ENCODE measurements at regions not wholly inside any gene's neighbourhood (a gene's known extent, or its start where the extent isn't known, plus 50 kb on each side); places are given as distances from the start of the nearest gene placed in this dataset.

DNA sequence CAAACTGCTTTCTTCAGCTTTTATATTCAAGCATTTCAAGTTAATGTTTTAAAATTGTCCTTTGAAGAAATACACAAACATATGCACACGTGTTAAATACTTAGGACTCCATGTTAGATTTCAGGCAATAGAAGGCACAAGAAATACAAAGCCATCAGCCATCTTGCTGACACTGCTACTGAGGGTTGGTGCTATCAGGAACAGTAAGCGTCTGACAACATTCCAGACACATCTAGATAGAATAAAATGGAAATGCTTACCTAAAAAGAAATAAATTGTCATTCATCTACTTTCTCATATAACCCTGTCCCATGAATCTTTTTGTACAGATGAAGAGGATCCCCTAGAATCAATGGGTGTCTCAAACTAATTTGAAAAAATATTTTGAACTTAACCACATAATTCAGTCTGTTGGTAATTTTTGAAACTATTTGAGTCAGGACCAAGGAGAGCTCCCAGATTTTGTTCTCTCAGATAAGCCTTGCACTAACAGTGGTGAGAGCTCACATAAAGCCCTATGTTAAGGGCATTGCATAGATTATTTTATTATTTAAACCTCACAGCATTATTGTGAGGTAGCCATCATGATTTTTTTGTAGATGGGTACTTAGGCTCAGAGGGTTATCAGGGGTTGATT, 631.1 kb upstream of the POU3F2 start:
- no peak for DNase-seq

GRCh38 chr6:98212468-98212867, 621.9 kb upstream of the POU3F2 start:
- DNase-seq, result no peak

DNA sequence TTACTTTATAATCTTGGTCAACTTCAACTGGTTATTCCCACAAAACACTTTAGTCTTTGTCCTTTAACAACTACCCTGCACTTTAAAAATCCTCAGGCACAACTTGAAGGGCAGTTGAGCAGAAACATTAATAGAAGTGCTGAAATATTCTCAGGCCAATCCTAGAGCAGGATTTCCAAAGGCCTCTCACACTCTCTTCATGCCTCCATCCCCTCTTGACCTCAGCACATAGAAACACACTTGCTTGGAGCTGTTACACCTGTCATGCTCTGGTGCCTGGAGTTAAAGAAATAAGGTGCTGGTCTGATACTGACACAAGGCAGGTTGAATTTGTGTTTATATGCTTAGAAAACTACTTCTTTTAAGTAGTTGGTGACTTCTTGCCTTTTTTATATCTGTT, 618.8 kb upstream of the POU3F2 start:
- no peak for DNase-seq

GRCh38 chr6:98230250-98230649, 604.1 kb upstream of the POU3F2 start:
- no peak for DNase-seq

DNA sequence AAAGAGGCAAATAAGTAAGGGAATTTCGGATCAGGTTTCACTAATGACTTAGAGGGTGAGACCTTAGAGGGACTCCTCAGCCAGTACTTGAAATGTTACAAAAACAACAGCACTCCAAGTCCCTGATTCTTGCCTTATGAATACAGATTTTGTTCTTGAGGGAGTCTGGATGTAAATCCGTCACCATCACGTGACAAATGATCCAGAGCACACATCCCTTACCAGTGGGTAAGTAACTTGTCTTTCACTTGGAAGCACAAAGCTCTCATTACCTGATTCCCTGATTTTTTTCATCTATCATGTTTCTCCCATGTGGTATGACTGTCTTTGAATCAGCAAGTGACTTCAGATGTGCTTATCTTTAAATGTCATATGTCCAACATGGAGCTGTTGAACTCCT, 595.3 kb upstream of the POU3F2 start:
- DNase-seq, result no peak

- peak in 1 of 2 experiments; percentile 13 for DNase-seq
Measured at GRCh38 chr6:98241630-98242029, 592.7 kb upstream of the POU3F2 start.

- no peak for DNase-seq
Measured at GRCh38 chr6:98254624-98255023, 579.8 kb upstream of the POU3F2 start.

GRCh38 chr6:98260382-98260781, 574.0 kb upstream of the POU3F2 start:
- DNase-seq, result no peak

DNA sequence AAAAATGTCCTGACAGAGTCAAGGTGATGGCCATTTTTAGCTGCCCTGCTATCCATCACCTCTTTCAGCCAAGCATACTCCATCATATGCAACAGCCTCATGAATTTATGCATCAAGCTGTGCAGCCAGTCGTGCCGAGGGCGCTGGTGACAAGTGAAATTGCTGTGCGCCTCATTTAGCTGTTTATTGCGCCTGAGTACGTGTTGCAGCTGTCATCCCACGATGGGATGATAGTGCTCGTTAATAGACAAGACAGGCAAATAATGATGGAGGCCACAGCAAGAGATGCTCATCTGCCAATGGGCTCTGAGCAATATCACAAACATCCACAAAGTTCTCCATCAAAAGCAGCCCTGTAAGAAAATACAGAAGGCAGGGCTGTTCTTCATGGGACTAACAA, 562.3 kb upstream of the POU3F2 start:
- DNase-seq, result no peak

- DNase-seq, result no peak
Measured at GRCh38 chr6:98274691-98275090, 559.7 kb upstream of the POU3F2 start.

GRCh38 chr6:98280492-98280891, 553.9 kb upstream of the POU3F2 start:
- DNase-seq, result no peak

- DNase-seq, result no peak
Measured at GRCh38 chr6:98286620-98287019, 547.8 kb upstream of the POU3F2 start.

GRCh38 chr6:98287876-98288275, 546.5 kb upstream of the POU3F2 start:
- no peak for DNase-seq

- DNase-seq, result no peak
Measured at GRCh38 chr6:98292810-98293209, 541.6 kb upstream of the POU3F2 start.

DNA sequence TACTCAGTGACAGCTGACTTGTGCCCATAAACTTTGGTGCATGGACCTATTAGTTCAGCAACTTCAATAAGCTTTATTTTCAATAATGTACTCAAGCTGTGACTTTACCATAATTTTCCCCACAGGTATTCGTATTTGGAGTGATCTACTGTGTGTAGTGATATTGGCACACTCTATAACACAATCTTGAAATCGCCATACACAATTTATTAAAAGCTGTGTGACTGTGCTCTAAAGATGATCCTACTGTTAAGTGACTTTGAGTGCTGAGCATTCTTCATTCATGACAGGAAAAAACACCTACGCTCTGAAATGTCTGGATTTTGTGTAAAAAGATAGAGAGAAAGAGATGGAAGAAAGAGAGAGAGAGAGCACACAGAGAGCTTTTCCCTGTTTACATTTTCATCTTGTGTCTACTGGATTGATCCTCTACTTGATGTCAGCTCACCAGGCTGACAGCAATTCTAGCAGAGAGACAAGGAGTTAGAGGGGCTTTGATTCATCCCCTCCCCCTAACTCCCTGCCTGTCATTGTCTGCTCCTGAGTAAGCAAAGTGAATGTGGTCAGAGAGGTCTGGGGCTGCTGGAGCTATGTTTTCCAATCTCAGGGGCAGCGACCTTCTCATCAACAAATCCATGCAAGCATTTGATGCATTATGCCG, 538.7 kb upstream of the POU3F2 start:
- DNase-seq, result no peak

GRCh38 chr6:98308564-98308963, 525.8 kb upstream of the POU3F2 start:
- no peak for DNase-seq

DNA sequence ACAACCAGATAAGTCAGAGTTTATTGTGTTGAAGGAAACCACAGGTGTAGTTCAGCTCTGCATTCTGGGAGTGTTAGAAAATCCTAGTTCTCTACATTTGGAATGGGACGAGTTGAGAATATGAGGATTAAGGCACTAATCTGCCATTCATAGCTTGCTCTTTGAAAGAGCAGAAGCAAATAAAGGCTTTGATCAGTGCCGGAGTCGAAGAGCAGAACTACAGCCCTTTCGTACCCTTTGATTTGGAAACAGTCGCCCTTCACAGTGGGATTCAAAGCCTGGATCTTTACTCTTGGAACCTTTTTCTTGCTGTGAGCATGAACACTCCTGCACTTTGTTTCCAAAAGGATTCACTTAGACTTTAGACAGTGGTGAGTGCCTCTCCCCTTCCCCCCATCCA, 523.9 kb upstream of the POU3F2 start:
- no peak for DNase-seq

GRCh38 chr6:98323605-98324004, 510.8 kb upstream of the POU3F2 start:
- no peak for DNase-seq

DNA sequence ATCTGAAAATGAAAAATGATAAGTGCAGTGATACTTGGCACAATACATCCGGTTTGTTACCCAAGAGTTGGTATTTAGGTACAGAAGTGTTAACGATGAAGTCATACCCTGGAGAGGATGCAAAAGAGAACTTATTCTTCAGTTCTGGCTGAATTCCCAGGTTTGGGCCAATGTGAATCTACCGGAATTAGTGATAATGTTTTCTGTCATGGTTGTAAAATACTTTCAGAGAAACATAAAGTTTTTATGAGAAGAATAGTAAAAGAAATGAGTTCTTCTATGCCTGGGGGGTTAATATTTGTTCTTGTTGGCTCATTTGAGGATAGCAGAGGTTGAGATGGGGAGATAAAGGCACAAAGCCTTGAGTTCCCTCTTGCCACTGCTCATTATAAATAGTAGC, 509.9 kb upstream of the POU3F2 start:
- DNase-seq, result no peak

GRCh38 chr6:98325366-98325765, 509.0 kb upstream of the POU3F2 start:
- DNase-seq, result no peak

DNA sequence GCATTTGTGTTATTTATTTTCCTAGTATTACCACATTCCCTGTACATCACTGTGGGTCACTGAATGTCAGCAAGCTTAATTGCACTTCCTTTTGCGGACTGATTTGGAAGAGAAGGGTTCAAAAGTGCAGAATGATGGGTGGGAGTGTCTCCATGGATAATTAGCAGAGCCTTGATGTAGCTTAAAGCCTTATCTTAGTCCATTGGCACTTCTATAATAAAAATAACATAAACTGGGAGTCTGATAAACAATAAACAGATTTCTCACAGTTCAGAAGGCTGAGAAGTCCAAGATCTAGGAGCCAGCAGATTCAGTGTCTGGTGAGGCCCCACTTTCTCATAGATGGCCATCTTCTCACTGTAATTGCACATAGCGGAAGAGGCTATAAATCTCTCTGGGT, 501.1 kb upstream of the POU3F2 start:
- no peak for DNase-seq

DNA sequence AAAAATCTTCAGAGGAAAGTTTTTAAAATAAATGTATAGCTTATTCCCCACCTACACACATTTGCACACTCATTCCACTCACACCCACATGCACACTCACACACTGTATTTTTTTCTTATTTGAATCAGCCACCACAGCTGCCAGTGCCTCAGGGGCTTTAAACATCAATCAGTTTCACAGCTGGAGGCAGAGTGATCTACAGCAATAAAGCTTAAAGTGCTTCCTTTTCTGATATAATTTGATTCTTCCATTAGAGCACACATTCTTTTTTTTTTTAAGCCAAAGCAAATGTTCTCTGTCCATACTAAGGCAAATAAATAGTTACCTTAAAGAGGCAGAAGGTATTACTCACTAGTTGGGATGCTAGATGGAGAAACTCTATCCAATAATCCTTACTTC, 498.8 kb upstream of the POU3F2 start:
- no peak for DNase-seq

- no peak for DNase-seq
Measured at GRCh38 chr6:98339506-98339905, 494.9 kb upstream of the POU3F2 start.

DNA sequence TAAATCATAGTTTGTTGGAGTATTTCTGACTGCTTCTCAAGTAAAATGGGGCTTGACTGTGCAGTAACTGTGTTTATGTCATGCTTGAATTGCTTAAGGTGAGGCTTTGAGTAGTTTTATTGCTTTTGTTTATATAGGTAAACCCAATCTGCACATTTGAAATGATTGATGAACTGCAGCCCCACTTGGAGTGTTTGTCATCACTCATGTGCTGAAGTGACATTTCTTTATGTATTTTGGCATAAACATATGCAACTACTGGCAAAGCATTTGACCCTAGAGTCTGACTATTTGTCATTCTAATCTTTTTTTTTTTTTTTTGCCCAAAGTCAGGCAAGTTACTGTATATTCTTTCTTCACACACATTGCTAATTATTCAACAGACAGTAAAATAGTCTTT, 491.4 kb upstream of the POU3F2 start:
- DNase-seq, result no peak

- DNase-seq, result no peak
Measured at GRCh38 chr6:98343797-98344196, 490.6 kb upstream of the POU3F2 start.

All from AML-193 (cell line).